Umbilical cord (tissue), 1 donor: ENCODE measurements at regions not wholly inside any gene's neighbourhood (a gene's known extent, or its start where the extent isn't known, plus 50 kb on each side); places are given as distances from the start of the nearest gene placed in this dataset.
"Not testable (repeated sequence)": the region's sequence is repeated elsewhere in the genome, so short reads cannot be mapped to it uniquely, and the experiment has no call there.

ENCODE experiments used
- DNase-seq: peaks from one replicate; pipeline ENCODE4 v3.0.0-alpha.2; 2015; ENCODE audit warnings: low spot score

GRCh38 chr10:93127642-93128215 is 54.0 kb downstream of the CYP26A1 start:
- not testable (repeated sequence) for DNase-seq

- no peak for DNase-seq
These were observed 58.3 kb downstream of the CYP26A1 start for GRCh38 chr10:93131986-93132385.

- peak; percentile 17 for DNase-seq
These were observed 64.6 kb downstream of the CYP26A1 start for GRCh38 chr10:93138113-93138870.

- DNase-seq, result no peak
These were observed 65.5 kb downstream of the CYP26A1 start for GRCh38 chr10:93139059-93139655.

GRCh38 chr10:93142534-93142933 is 68.8 kb downstream of the CYP26A1 start:
- no peak for DNase-seq

- DNase-seq, result no peak
These were observed 69.6 kb downstream of the CYP26A1 start for GRCh38 chr10:93143281-93143680.

GRCh38 chr10:93146336-93146735 is 72.6 kb downstream of the CYP26A1 start:
- no peak for DNase-seq

GRCh38 chr10:93147281-93147680 is 73.6 kb downstream of the CYP26A1 start:
- DNase-seq, result peak; percentile 10

- DNase-seq, result no peak
These were observed 74.8 kb downstream of the CYP26A1 start for GRCh38 chr10:93148476-93148875.

- DNase-seq, result no peak
These were observed 76.1 kb downstream of the CYP26A1 start for GRCh38 chr10:93149761-93150160.

GRCh38 chr10:93150289-93150688 is 76.6 kb downstream of the CYP26A1 start:
- DNase-seq, result no peak

GRCh38 chr10:93150990-93151547 is 77.4 kb downstream of the CYP26A1 start:
- no peak for DNase-seq

GRCh38 chr10:93152136-93152535 is 78.4 kb downstream of the CYP26A1 start:
- DNase-seq, result peak; percentile 9

- no peak for DNase-seq
These were observed 80.8 kb downstream of the CYP26A1 start for GRCh38 chr10:93154531-93154930.

- DNase-seq, result no peak
These were observed 86.4 kb downstream of the CYP26A1 start for GRCh38 chr10:93160140-93160539.

GRCh38 chr10:93160829-93161228 is 87.1 kb downstream of the CYP26A1 start:
- DNase-seq, result no peak

- peak; percentile 25 for DNase-seq
These were observed 91.7 kb downstream of the CYP26A1 start for GRCh38 chr10:93165367-93165766.

GRCh38 chr10:93166134-93166533 is 92.4 kb downstream of the CYP26A1 start:
- no peak for DNase-seq

- no peak for DNase-seq
These were observed 98.1 kb downstream of the CYP26A1 start for GRCh38 chr10:93171837-93172236.

GRCh38 chr10:93173967-93174845 is 100.5 kb downstream of the CYP26A1 start:
- DNase-seq, result no peak

- DNase-seq, result no peak
These were observed 101.8 kb downstream of the CYP26A1 start for GRCh38 chr10:93175490-93175889.

GRCh38 chr10:93177511-93177910 is 103.8 kb downstream of the CYP26A1 start:
- no peak for DNase-seq
